Loucy (cell line): ENCODE measurements at regions not wholly inside any gene's neighbourhood (a gene's known extent, or its start where the extent isn't known, plus 50 kb on each side); places are given as distances from the start of the nearest gene placed in this dataset.

Experiments used
- H2AFZ ChIP-seq: fragments of 200-600 bp; sonication (generic); 2 replicates; pipeline ENCODE4 v1.6.0; 2016; ENCODE audit warnings: antibody characterized with exemption, mild to moderate bottlenecking, low read length, moderate library complexity
- H3F3A ChIP-seq: fragments of 200-600 bp; 2 replicates; pipeline ENCODE4 v1.6.0; 2016; ENCODE audit warnings: antibody characterized with exemption, low read depth, mild to moderate bottlenecking
- H3K27me3 ChIP-seq: fragments of 200-600 bp; sonication (generic); 2 replicates; pipeline ENCODE4 v1.6.1; 2014; ENCODE audit warnings: low read length, mild to moderate bottlenecking; ENCODE audit not compliant: insufficient read depth, poor library complexity, severe bottlenecking
- H3K36me3 ChIP-seq: fragments of 200-600 bp; sonication (generic); 2 replicates; pipeline ENCODE4 v1.6.1; 2016; ENCODE audit warnings: low read length; ENCODE audit not compliant: insufficient read depth
- H3K4me1 ChIP-seq: fragments of 200-600 bp; sonication (generic); 2 replicates; pipeline ENCODE4 v1.5.1; 2014; ENCODE audit warnings: low read length, mild to moderate bottlenecking; ENCODE audit not compliant: insufficient read depth, poor library complexity, severe bottlenecking
- H3K4me2 ChIP-seq: fragments of 200-600 bp; sonication (generic); 2 replicates; pipeline ENCODE4 v1.6.0; 2014; ENCODE audit warnings: antibody characterized with exemption, low read length, low read depth, mild to moderate bottlenecking; ENCODE audit not compliant: poor library complexity, severe bottlenecking
- H3K4me3 ChIP-seq: fragments of 200-600 bp; sonication (generic); 2 replicates; pipeline ENCODE4 v1.5.1; 2014; ENCODE audit warnings: low read length, mild to moderate bottlenecking, mixed read lengths; ENCODE audit not compliant: poor library complexity, severe bottlenecking
- H3K79me2 ChIP-seq: fragments of 200-600 bp; sonication (generic); 2 replicates; pipeline ENCODE4 v1.6.1; 2014; ENCODE audit warnings: low read length; ENCODE audit not compliant: insufficient read depth
- H3K9ac ChIP-seq: fragments of 200-600 bp; sonication (generic); 2 replicates; pipeline ENCODE4 v1.6.0; 2014; ENCODE audit warnings: mild to moderate bottlenecking, low read depth, low read length, moderate library complexity; ENCODE audit not compliant: poor library complexity, severe bottlenecking
- H3K9me2 ChIP-seq: fragments of 200-600 bp; sonication (generic); replicated peaks from 2 replicates; pipeline ENCODE4 v1.6.1; 2016; ENCODE audit warnings: low read depth, low read length, mixed read lengths
- H3K9me3 ChIP-seq: fragments of 200-600 bp; sonication (generic); 2 replicates; pipeline ENCODE4 v1.6.1; 2014; ENCODE audit warnings: mild to moderate bottlenecking, antibody characterized with exemption, low read length, low read depth; ENCODE audit not compliant: insufficient read depth
- H4K20me1 ChIP-seq: fragments of 200-600 bp; sonication (generic); 2 replicates; pipeline ENCODE4 v1.6.0; 2014; ENCODE audit warnings: antibody characterized with exemption, low read length, mild to moderate bottlenecking; ENCODE audit not compliant: insufficient read depth, poor library complexity, severe bottlenecking
- CTCF ChIP-seq: fragments of 200-600 bp; sonication (generic); conservative IDR thresholded peaks from 2 replicates; pipeline ENCODE4 v1.5.1; 2014; ENCODE audit warnings: mild to moderate bottlenecking, antibody characterized with exemption, low read length
- EZH2phosphoT487 ChIP-seq: fragments of 200-600 bp; IDR thresholded peaks from 2 replicates; pipeline ENCODE4 v1.6.1; 2018; ENCODE audit warnings: antibody characterized with exemption, mild to moderate bottlenecking, moderate library complexity, borderline replicate concordance

GRCh38 chr4:45294464-45294863 is 568.1 kb upstream of the GNPDA2 start:
- H3K9me3 ChIP-seq: no peaks in the 10 kb centered on the region
- no peak overlapping the region for H3K9ac ChIP-seq
- H3K4me3 ChIP-seq: no peak overlapping the region
- no peak overlapping the region for H2AFZ ChIP-seq
- H3K79me2 ChIP-seq: no peaks in the 10 kb centered on the region
- no peaks in the 10 kb centered on the region for H3K9me2 ChIP-seq
- no peak overlapping the region for H3K4me2 ChIP-seq
- no peaks in the 10 kb centered on the region for H3K27me3 ChIP-seq
- TF ChIP-seq CTCF (no peak), EZH2phosphoT487 (no peak)
- H3K4me1 ChIP-seq: no peaks in the 10 kb centered on the region
- no peaks in the 10 kb centered on the region for H4K20me1 ChIP-seq
- H3K36me3 ChIP-seq: no peaks in the 10 kb centered on the region
- H3F3A ChIP-seq: no peaks in the 10 kb centered on the region

GRCh38 chr4:45293335-45293734 is 567.0 kb upstream of the GNPDA2 start:
- Histone ChIP-seq H3K36me3 (no peaks in the 10 kb centered on the region), H4K20me1 (no peaks in the 10 kb centered on the region), H3K27me3 (no peaks in the 10 kb centered on the region), H3F3A (no peaks in the 10 kb centered on the region), H3K9ac (no peak overlapping the region), H3K9me2 (no peaks in the 10 kb centered on the region), H3K4me2 (no peak overlapping the region), H3K4me1 (no peaks in the 10 kb centered on the region), H3K9me3 (no peaks in the 10 kb centered on the region), H3K4me3 (no peak overlapping the region), H2AFZ (no peak overlapping the region), H3K79me2 (no peaks in the 10 kb centered on the region)
- TF ChIP-seq CTCF (no peak), EZH2phosphoT487 (no peak)

GRCh38 chr4:45292844-45293243 is 566.5 kb upstream of the GNPDA2 start:
- no peak overlapping the region for H3K4me2 ChIP-seq
- H3K4me1 ChIP-seq: no peaks in the 10 kb centered on the region
- H3K9ac ChIP-seq: no peak overlapping the region
- no peak overlapping the region for H2AFZ ChIP-seq
- no peaks in the 10 kb centered on the region for H3K36me3 ChIP-seq
- H3K4me3 ChIP-seq: no peak overlapping the region
- no peaks in the 10 kb centered on the region for H3K9me3 ChIP-seq
- no peaks in the 10 kb centered on the region for H4K20me1 ChIP-seq
- H3K9me2 ChIP-seq: no peaks in the 10 kb centered on the region
- no peaks in the 10 kb centered on the region for H3F3A ChIP-seq
- H3K79me2 ChIP-seq: no peaks in the 10 kb centered on the region
- TF ChIP-seq CTCF (no peak), EZH2phosphoT487 (no peak)
- no peaks in the 10 kb centered on the region for H3K27me3 ChIP-seq
